HG02798 (cell line): ENCODE measurements at regions not wholly inside any gene's neighbourhood (a gene's known extent, or its start where the extent isn't known, plus 50 kb on each side); places are given as distances from the start of the nearest gene placed in this dataset.

Experiments used
- ATAC-seq: cut with Tn5 transposase; IDR thresholded peaks from one replicate; pipeline ENCODE4 v1.9.1; 2021; ENCODE audit warnings: mild to moderate bottlenecking; ENCODE audit not compliant: unreplicated experiment, poor library complexity

GRCh38 chr14:71583705-71584104 is 348.5 kb upstream of the RGS6 start:
- ATAC-seq, result no peak

- ATAC-seq, result no peak
Measured at GRCh38 chr14:71585361-71585760, 346.9 kb upstream of the RGS6 start.

DNA sequence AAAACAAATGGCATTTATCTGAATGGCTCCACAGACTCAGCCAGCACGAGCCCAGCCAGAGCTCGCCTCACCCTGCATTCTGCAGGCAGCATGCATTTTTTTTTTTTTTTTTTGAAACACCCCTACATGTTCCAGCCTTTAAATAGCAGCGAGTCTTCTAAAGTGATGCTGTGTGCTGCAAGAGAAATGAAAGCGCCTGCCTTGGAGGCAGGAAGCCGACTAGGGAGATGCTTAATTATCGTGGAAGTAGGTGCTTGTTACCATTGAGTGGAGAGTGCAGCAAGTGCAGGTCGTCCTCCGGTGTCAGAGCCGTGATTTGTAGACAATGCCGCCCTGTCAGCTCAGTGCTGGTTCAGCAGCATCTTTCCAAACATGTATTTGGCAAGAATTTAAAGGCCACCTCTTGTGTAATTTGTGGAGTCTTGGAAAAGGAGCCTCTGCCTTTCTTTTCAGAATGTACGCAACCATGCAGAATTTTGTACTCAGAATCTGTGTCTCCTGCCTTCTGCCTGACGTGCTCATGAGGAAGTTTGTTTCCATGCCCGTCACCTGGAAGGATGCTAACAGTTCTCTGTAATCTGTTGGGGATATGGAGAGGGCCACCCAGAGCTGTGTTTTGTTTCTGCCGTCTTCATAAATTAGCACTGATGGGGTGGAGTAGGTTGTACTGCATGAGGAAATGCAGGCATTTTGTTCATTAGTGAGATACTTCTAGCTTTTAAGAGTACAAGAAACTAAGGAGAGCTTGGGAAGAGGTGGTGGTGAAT is 345.9 kb upstream of the RGS6 start:
- no peak for ATAC-seq

- ATAC-seq, result no peak
Measured at GRCh38 chr14:71588028-71588427, 344.2 kb upstream of the RGS6 start.

- ATAC-seq, result no peak
Measured at GRCh38 chr14:71588576-71589215, 343.5 kb upstream of the RGS6 start.

GRCh38 chr14:71589609-71590008 is 342.6 kb upstream of the RGS6 start:
- no peak for ATAC-seq

DNA sequence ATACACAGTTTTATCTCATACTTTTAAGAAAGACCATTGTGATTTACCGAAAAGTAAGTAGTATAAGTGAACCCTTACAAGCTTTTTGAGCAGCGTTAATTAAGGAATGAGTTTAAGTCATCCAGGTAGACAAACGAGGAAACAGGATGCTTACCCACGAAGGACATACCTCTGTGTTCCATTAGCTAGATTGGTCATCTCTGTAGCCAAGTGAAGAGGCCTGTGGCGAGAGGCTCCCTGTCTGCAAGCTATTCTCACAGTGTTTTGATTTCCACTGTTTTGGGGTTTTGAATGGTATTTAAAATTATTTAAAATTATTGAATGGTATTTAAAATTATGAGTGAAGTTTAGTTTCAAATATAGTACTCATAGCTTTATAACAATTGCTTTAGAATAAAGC is 342.1 kb upstream of the RGS6 start:
- ATAC-seq, result no peak

- no peak for ATAC-seq
Measured at GRCh38 chr14:71591231-71591630, 341.0 kb upstream of the RGS6 start.

- no peak for ATAC-seq
Measured at GRCh38 chr14:71591929-71592328, 340.3 kb upstream of the RGS6 start.

DNA sequence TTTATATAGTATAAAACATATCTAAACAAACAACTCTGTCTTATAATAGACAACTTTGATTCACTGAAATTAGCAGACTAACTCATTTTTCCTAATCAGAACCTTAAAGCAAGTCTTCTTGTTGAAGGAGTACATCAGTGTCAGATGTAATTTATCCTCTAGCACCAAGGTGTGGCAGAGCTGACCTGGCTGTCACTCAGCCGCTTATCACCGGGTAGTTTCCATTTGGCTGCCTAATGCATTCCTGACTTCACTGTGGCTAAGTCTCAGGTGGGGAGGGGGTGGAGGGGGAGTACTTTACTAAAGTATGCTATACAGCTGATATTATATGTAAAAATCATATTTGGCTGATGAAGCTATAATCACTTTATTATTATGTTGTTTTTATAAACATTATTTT is 339.9 kb upstream of the RGS6 start:
- ATAC-seq, result no peak

GRCh38 chr14:71593966-71594365 is 338.3 kb upstream of the RGS6 start:
- no peak for ATAC-seq

GRCh38 chr14:71594821-71595220 is 337.4 kb upstream of the RGS6 start:
- no peak for ATAC-seq

- ATAC-seq, result no peak
Measured at GRCh38 chr14:71595441-71595840, 336.8 kb upstream of the RGS6 start.

DNA sequence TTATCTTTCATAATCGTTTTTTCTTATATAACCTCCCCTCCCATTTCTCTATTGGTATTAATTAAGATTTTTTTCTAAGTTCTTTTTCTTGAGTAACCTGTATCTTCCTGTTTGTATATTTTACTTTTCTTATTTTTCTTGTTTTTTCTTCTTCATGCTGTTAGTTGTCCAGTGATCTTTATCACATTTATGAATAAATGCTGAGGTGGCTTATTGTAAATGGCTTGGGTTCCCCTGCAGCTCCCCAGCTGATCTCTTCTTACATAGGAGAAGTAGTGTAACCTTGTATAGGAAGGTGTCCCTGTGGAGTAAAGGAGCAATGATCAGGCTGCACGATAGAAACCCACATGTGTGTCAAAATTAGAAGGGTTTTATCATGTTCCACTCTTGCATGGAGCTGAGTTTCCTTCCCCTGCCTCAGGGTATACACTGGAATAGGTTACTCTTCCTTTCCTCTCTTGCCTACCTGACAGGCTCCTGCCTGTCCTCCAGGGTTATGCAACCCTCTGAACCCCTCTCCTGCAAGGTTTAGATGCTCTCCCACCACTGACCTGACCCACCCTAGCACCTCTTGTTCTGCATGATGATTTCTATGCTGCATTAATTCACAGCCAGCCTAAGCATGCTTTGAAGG is 334.8 kb upstream of the RGS6 start:
- no peak for ATAC-seq

DNA sequence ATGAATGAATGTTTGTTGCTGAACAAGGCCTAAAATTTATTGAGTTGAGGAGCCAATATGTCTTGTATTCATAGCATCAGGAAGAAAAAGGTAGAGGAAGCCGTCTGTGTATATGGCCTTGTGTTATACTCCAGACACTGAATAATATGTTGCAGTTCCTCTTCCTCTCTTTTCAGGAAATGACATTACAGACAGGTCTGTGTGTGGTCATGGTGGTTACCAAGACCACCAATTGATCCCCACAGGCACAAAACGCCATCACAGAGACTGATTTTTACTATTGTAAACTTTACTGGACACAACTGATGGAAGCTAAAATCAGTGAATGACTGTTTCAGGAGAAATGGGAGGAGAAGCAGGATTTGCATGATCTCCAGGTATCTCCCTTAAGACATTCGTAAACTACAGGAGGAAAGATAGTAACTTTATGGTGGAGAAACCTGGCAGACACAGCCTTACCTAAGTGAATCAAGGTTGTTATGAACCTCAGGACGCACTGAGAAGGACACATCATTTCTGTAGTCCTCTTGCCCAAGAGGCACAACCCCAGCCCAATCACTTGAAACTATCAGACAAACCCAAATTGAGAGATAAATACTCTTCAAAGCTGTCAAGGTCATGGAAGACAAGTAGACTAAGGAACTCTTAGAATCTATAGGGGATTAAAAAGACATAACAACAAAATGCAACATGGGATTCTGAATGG is 334.1 kb upstream of the RGS6 start:
- ATAC-seq, result no peak

- no peak for ATAC-seq
Measured at GRCh38 chr14:71600309-71600708, 331.9 kb upstream of the RGS6 start.

DNA sequence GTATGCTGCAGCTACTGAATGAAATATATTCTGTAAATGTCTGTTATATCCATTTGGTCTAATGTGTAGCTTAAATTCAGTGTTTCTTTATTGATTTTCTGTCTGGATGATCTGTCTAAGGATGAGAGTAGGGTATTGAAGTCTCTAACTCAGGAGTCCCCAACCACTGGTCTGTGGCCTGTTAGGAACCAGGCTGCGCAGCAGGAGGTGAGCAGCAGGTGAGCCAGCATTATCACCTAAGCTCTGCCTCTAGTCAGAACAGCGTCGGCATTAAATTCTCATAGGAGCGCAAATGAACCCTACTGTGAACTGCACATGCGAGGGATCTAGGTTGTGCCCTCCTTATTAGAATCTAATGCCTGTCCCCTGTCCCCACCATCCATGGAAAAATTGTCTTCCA is 329.7 kb upstream of the RGS6 start:
- ATAC-seq, result no peak

- no peak for ATAC-seq
Measured at GRCh38 chr14:71604231-71604630, 328.0 kb upstream of the RGS6 start.

DNA sequence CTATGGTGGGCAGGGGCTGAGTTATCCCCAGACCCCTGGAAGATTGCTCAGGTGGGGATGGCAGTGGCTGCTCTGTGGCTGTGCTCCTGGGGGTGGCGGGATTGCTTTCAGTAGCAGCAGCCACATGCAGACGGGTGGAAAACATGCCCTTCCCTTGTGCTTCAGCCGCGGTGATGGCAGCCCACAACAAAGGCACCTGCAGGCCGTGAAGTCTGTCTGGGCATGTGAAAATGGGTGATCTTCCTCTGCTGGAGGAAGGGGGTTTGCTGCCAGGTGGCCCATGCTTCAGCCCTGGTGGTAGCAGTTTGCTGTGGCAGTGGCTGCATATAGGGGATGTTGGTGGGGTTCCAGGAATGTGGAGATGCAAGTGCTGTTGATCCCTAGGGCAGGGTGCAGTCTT is 326.2 kb upstream of the RGS6 start:
- no peak for ATAC-seq

- no peak for ATAC-seq
Measured at GRCh38 chr14:71606575-71606974, 325.7 kb upstream of the RGS6 start.

GRCh38 chr14:71607056-71607455 is 325.2 kb upstream of the RGS6 start:
- no peak for ATAC-seq
